ENCODE measurements at regions not wholly inside any gene's neighbourhood (a gene's known extent, or its start where the extent isn't known, plus 50 kb on each side); places are given as distances from the start of the nearest gene placed in this dataset.

DNA sequence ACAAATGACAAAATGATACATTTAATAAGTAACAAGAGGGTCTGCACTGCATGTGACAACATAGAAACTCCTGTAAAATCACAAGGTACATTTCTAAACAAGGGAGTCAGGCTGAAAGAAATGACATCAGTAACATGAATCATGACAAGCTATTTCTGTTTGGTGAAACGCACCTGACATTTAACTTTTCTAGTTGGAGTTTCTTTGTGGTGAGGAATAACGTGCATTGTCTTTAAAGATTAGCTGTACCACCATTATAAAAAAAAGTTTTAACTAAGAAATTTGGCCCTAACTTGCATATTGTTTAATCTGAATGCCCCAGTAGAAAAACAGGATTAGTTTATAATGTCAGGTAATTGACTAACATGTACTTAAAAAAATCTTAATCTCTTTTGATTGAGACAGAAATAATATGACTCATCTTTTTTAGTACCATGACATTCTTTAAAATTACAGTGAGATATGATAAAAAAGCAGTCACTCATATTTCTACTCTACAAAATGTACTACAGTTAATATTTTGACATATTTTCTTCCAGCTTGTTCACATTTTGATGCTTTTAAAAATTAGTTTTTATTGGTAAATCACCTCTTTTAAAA, 418.2 kb downstream of the KLF12 start:
- no peak for DNase-seq (ENCODE audit: low read depth in 2 of 2)

DNA sequence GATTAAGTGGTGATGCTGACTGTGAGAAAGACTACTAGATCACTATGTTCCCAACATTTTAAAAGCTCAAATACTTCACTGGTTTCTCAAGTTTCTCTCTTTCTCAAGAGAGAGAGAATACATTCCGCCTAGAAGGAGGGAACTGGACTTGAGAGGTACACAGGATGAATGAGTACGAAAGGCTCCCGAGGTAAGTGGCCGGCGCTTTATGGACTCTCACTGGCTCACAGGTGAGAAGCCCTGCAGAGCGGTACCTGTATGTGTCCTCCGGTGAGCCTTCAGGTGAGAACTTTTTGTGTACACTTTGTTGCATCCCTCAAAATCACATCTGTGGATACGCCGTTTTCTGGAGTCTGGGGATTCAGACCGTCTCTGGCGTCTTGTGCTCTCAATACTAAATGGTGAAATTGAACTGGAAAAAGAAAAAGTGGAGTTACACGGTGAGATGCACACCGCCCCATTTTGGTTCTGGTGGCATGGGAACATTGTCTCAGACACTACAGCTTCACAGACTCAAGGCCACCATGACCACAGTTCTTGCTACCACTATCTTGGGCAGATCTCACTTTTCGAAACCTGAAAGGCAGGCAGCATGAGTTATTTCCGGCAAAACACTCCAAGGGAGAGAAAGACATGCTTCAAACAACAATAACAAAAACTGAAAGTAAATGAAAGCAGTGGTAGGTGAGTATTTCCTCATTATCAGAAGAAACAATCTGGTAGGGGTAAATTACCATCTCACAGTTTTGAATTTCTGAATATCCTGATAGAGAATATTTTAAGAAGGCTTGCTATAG, 418.9 kb downstream of the KLF12 start:
- no peak for DNase-seq (ENCODE audit: low read depth in 2 of 2)

DNA sequence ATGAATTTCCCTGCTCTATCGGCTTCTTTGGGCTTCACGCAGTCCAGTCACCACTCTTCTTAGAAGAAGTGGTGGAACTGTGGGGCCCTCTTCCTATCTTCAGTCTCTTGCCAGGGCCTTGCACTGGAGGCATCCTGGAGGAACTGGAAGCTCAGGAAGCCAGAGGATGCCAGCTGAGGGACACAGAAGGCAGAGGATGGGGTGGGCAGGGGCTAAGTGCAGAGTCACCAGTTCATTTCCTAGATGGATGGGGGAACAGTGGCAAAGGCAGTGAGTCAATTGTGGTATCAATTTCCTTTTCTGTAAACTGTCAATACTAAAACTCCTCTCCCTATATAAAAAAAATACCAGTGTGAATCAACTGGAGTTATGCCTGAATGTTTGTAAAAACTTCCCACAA, 419.7 kb downstream of the KLF12 start:
- DNase-seq (ENCODE audit: low read depth in 2 of 2) = no peak

DNA sequence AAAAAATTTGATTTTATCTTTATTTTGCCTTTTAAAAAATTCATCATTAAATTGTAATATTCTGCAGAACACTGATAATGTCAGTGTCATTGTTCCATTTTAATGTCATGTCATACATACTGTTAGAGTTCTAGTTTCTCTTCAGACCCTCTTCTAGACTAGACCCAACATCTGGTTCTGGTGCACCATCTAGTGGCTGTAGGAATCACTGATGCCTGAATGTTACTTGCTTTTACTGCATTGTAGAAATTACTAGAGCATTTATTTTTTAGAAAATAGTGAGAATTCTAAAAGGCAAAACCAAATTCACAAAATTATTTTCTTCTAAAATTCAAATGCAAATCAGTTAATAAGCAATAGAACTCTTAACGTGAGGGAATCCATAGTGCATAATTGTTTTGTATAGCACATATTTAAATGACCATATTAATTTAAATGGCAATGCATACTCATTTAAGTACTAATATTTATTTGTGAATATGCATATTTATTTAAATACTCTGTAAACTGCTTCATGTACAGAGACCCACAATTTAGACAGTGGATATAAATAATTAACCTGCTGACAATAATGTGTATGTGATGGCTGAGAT, 425.7 kb downstream of the KLF12 start:
- DNase-seq (ENCODE audit: low read depth in 2 of 2) = peak; percentile 27 to 31

DNA sequence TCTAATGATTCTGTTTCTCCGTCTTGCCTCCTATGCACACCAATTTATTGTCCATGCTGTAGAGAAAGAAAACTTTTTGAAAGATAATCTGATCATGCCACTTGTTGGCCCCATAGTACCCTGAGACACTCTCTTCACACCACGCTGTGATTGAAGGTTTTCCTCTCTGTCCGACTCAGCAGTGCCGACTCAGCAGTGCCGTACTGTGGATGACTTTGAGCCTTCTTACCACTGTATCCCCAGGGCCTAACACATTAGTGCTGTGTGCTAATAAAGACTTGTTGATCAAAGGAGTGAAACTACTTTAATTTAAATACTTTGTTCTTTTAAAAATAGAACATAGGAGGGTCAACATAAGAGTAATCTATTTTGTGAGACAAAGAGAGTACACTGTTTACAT, 429.6 kb downstream of the KLF12 start:
- DNase-seq (ENCODE audit: low read depth in 2 of 2) = no peak

DNA sequence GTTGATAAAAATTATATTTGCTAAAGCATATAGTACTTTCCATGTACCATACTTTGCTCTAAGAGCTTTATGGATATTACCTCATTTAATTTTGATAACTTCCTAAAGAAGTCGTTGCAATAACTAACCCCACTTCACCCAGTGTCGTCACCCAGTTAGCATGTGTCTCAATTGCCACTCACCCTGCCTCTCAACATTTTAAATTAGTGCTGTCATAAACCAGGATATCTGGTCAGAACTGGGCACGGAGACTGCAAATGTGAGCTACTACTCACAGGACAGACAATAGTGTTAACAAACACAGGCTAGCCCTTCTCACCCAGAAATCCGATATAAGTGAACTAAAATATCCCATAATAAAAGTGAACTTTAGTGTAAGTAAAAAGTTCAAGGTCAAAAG, 430.6 kb downstream of the KLF12 start:
- DNase-seq (ENCODE audit: low read depth in 2 of 2) = no peak

DNA sequence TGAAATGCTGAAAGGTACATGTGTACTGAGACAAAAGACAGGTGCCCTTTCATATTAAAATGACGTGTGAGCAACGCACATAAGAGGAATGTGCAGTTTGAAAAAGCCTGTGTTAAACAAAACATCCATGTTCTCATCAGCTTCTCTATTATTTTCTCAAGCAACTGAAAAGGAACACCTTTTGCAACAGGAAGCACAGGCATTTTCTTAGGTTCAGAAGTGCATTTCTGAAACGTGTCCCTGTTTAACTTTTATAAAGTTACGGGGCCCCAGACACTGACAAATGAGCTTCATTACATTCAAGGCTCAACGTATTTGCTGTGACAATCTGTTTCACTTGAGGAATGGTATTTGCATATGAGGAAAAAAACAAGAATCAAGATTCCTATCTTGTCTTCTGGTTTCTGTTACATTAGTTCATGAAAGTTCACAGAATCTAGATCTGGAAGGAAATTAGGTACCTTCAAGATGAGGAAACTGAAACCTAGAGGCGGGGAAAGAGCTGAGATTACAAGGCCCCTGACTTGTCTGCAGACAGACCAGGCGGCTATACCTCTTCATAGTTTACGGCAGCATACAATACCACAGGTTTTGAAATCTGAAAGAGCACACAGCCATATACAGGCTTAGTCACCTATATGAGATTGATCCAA, 431.7 kb downstream of the KLF12 start:
- no peak for DNase-seq (ENCODE audit: low read depth in 2 of 2)

DNA sequence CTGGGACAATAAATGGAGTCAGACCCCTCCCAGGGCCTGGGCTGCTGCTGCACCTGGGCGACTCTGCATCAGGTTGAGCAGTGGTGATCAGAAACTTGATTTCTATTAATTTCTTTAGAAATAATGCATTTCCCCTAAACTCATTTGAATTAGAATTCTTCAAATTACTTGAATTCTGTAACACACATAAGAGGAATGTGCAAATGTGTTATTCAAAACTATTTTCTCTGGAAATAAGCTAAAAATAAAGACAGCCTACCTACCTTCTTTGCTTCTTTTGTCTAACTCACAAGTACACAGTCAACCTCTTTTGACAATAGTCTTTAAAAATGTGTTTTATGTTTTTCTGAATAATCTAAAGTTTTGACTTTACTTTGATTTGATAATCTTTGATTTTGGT, 433.0 kb downstream of the KLF12 start:
- no peak for DNase-seq (ENCODE audit: low read depth in 2 of 2)

DNA sequence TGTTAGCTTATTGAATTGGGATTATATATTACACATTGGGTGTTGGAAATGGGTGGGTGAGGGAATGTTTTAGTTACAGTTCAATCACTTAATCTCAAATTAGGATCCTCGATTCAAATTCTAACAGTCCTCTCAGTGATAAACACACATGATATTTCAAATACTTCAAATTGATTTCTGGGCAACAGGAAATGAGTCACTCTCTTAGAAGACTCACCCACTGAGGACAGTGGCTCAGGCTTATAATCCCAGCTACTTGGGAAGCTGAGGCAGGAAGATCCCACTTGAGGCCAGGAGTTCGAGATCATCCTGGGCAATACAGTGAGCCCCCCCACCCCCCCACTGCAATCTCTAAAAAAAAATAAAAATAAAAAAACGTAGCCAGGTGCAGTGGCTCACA, 435.3 kb downstream of the KLF12 start:
- DNase-seq (ENCODE audit: low read depth in 2 of 2) = no peak

DNA sequence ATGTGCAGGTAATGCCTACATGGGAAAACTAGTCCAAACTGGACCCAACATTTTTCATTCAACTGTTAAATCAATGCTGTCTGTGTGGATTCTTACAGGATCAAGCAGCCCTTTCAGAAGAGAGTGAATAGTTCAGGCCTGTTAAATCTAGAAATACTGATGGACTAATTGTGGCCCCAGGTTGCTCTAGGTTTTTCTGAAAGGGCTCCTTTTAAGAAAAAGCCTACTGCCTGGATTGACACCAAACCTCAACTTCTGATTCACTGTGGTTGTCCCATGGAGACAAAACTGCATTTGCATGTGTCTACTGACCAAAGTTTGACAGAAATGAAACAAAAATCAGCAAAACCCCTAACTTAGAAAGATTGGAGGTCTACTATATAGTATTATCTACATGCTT, 437.0 kb downstream of the KLF12 start:
- DNase-seq (ENCODE audit: low read depth in 2 of 2) = no peak

DNA sequence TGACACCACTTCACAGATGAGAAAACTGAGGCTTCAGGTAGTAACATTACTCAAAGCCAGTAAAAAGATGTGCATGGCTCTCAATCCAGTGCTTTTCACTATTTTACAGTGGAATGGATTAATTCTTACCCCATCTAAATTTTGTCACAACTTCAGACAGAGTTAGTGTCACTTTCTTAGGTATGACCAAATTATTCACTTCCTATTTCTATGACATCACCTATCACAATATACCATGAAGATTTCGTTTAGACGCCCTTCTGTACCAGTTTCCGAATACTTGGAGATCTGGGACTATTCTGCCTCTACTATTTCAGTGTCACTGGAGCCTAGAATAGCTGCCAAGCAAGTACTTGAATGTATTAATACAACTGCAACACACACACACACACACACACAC, 437.5 kb downstream of the KLF12 start:
- DNase-seq (ENCODE audit: low read depth in 2 of 2) = no peak

DNA sequence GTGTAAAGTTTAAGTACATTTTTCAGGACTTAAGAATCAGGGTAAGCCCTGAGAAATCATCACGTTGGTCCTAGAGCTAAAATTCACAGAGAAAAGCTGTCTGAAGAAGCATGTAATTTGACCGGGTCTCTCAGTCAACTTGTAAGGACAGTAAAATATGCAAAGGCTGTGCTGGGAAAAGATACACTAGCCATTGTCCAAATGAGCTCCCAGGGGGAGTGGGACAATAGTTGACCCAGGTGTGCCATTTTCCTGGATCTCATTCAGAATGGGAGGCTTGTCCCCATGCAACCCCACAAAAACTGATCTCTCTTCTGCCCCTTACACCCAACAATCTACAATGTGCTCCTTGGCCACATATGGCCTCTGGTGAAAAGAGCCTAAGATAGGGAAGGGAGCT, 437.9 kb downstream of the KLF12 start:
- no peak for DNase-seq (ENCODE audit: low read depth in 2 of 2)

DNA sequence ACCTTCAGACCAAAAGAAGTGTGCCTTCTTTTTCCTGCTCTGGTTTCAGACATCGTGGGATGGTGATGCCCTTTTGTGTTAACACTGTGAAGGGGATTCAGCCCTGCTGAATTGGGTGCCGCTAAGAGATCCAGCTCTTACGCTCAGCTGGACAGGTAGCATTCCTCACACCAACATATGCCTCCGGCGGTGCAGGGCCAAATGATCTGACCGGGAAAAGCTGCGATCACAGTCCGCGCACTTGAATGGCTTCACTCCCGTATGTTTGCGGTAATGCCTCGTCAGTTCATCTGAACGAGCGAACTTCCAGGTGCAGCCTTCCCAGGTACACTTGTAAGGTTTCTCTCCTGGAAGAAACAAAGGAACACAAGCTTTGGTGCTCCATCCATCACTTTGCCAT, 438.9 kb downstream of the KLF12 start:
- DNase-seq (ENCODE audit: low read depth in 2 of 2) = no peak

DNA sequence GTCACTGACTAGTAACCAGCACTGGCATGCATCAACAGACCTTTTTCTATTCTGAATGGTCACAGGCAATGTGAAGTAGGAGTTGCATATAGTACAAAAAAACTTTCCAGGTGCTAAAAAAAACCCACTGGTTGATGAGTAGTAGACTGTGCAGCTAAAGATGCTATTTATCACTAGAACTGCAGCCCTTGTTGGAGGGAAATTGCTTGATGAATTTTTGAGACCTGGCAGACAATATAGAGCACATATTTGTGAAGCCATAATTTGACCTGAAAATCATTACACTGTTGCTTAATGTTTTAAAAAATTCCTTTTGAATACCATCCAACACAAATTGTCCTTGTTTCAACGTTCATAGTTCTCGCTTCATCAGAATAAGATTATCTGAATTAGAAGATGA, 441.0 kb downstream of the KLF12 start:
- DNase-seq (ENCODE audit: low read depth in 2 of 2) = no peak

DNA sequence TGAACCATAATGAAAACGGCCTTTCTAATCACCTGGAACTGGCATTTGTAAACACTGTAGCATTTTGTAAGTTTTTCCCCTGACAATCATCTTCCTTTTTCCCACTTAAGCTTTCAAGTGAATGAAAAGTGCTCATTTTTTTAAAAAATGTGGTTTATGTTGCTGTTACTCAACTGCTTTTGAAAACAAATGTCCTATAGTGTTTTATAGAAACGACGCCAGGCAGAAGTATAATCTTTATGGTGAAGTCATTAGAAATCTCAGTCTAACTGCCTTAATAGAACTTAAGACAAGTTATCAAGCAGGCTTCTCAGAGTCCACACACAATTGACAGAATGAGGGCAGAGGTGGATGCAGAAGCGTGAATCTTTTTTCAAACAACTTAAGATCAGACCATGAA, 442.3 kb downstream of the KLF12 start:
- no peak for DNase-seq (ENCODE audit: low read depth in 2 of 2)

DNA sequence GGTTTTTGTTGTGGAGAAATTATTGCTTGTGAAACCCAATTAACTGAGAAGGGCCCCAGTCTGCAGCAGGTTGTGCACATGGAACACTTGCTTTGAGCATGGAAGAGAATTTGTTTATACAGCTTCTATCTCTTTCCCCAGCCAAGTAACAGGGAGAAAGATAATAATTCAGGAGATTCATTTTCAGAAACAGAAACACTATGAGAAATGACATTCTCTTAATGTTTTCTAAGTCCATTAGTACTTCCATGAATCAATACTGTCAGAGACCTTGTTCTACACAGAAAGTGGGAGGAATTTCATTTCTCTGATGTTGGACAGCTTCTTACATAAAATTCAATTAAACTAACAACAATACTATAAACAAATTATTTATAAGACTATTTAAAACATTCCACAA, 446.3 kb downstream of the KLF12 start:
- no peak for DNase-seq (ENCODE audit: low read depth in 2 of 2)

DNA sequence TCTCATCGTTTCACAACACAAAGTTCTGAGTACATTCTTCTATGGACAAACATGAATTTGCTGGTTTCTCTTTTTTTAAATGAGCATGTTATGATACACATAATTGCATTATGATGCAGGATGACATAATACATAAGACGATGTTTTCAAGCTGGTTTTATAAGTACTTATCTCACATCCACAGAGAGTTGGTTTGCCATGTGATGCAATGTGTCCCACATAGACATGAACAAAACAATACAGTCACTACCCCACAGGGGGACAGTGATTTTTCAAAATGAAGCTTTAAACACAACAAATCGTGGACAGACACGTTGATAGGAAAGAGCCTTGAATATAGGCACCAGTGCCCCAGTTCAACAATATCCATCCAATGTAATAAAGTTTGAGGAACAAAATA, 447.1 kb downstream of the KLF12 start:
- no peak for DNase-seq (ENCODE audit: low read depth in 2 of 2)

DNA sequence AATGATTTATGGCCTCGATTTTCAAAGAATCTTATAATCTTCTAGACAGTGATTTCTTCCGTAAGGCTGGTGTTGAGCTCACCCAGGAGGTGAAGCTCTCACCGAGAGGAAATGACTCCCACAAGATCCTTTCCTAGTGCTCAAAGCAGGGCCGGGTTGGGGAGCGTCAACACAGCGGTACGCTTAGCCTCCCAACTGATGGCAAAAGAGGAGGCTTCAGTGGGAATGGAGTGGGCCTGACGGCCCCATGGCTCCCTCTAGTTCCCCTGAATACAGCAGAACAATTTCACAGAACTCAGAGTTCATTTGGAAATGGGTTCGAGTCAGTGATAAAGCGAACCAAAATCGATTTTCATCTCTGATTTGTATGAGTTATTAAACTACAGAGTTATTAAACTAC, 449.5 kb downstream of the KLF12 start:
- no peak for DNase-seq (ENCODE audit: low read depth in 2 of 2)

DNA sequence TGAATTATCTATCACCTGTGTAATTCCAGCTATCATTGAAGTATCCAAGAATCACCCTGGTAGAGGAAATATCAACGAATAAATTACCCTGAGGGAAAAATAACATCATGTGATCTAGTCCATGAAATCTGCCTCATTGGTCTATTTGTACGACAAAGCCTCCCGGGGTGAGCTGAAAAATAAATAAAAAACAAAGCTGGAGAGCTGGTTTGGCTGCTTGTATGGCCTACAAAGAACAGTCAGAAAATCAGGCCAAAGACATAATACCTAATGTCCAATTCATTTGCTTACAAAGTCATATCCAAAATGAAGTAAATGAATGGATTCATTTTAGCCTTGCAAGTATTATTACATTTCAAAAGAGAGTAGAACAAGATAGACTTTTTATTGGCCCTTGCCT, 449.9 kb downstream of the KLF12 start:
- no peak for DNase-seq (ENCODE audit: low read depth in 2 of 2)

DNA sequence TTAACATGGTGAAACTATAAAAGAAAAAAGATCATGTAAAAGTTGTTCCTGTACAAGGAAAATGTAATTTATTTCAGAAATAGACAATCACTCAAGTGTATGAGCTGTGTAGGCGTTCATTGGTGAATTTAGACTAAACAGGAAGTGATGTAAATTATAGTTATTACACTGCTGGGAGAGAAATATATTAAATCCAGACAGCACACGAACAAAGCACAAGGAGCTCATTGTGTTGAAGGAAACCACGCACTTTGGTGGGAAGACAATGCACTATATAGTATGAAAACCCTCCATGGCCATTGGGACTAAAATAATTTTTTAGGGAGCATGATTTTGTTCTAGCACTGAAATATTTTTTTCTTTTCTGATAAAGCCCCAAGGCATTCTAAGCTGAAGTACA, 450.5 kb downstream of the KLF12 start:
- DNase-seq (ENCODE audit: low read depth in 2 of 2) = no peak

DNA sequence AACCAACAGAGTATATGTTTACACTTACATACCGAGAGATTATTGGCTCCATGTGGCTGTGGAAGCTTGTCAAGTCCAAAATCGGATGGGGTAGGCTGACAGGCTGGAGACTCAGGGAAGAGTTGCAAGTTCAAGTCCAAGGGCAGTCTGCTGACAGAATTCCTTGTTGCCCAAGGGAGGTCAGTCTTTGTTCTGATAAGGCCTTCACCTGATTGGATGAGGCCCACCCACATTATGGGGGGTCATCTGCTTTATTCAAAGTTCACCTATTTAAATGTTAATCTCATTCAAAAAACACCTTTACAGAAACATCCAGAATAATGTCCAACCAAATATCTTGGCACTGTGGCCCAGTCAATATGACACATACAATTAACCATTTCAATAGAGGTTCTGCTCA, 452.4 kb downstream of the KLF12 start:
- no peak for DNase-seq (ENCODE audit: low read depth in 2 of 2)

DNA sequence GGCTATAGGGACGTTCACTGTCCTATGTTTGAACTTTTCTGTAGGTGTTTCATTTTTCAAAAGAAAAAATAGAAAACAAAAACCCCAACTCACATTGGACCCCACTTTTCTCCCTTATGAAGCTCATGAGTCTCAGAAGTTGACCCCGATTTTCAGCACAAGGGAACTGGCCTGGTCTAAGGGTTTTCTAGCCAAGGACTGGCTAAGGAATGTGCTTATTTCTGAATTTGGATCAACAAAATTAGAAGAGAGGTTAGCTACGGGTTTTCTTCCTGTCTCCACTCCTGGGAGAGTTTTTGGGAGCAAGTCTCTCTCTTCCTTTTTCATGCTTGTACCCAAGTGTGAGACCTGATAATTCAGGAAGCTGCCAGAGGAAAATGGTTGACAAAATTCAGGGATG, 453.2 kb downstream of the KLF12 start:
- no peak for DNase-seq (ENCODE audit: low read depth in 2 of 2)

DNA sequence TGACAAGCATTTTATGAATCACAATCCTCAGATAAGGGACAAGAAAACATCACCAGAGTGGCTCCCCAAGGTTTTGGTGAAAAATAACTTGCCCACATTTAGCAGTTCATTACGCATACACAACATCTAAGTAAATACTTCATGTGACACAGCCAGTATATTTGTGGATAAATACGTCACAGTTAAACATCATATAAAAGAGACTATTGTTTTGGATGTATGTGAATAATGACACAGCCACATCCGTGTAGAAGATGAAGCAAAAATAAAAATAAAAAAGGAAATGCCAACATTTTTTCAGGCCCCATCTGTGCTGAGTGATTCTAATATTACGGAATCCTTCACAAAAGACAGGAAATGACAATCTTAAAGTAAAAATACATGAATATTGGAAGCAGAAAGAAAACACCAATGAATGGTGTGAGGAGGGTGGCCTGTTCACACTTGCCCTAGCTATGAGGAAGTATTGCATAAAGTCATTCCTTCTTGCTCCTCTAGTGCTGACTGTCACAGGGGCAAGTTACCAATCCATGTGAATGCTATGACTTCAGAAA, 457.1 kb downstream of the KLF12 start:
- peak in 1 of 2 experiments; percentile 15 for DNase-seq (ENCODE audit: low read depth in 2 of 2)
